Kidney (tissue), 13 donors: ENCODE measurements at regions not wholly inside any gene's neighbourhood (a gene's known extent, or its start where the extent isn't known, plus 50 kb on each side); places are given as distances from the start of the nearest gene placed in this dataset.

Experiments used
- DNase-seq, 5 donors: peaks; one replicate each; pipeline ENCODE4 v3.0.0-alpha.2; 2013 to 2020
- FAIRE-seq: peaks from 2 replicates; lab custom pipeline; 2012; peaks lifted over from hg19 to GRCh38; lab: Jason Lieb, UNC
- H3K27ac ChIP-seq, 2 donors: one replicate each; pipeline ENCODE4 v1.7.0; 2013; ENCODE audit warnings: low read depth in 2 of 2, low read length in 2 of 2, inconsistent platforms in 1 of 2
- H3K27me3 ChIP-seq: one replicate; pipeline ENCODE4 v1.7.1; 2013; ENCODE audit warnings: low read length, inconsistent platforms; ENCODE audit not compliant: control insufficient read depth, insufficient read depth
- H3K36me3 ChIP-seq, 3 donors: one replicate each; pipeline versions ENCODE4 v1.7.0 to v1.7.1; 2013; ENCODE audit warnings: low read length in 3 of 3, control low read depth in 1 of 3, inconsistent platforms in 1 of 3; ENCODE audit not compliant: insufficient read depth in 3 of 3, control insufficient read depth in 2 of 3
- H3K4me1 ChIP-seq, 3 donors: one replicate each; pipeline versions ENCODE4 v1.7.0 to v1.7.1; 2013; ENCODE audit warnings: low read length in 3 of 3, inconsistent platforms in 1 of 3, low read depth in 1 of 3; ENCODE audit not compliant: control insufficient read depth in 2 of 3, insufficient read depth in 2 of 3
- H3K4me3 ChIP-seq, 3 donors: one replicate each; pipeline versions ENCODE4 v1.7.0 to v1.8.1; 2013; ENCODE audit warnings: low read length in 3 of 3, control low read depth in 1 of 3, inconsistent platforms in 1 of 3
- H3K9ac ChIP-seq, 3 donors: one replicate each; pipeline versions ENCODE4 v1.7.0 to v1.7.1; 2013; ENCODE audit warnings: low read length in 3 of 3, control low read depth in 1 of 3, inconsistent platforms in 1 of 3
- H3K9me3 ChIP-seq, 3 donors: one replicate each; pipeline versions ENCODE4 v1.7.0 to v1.7.1; 2013; ENCODE audit warnings: low read length in 3 of 3, control low read depth in 1 of 3, inconsistent platforms in 1 of 3; ENCODE audit not compliant: control insufficient read depth in 2 of 3, insufficient read depth in 1 of 3
- intact Hi-C: fragments of 100-400 bp; cut with DNase I; formaldehyde crosslinking; loops from one replicate; pipeline ENCODE4 v1.11.1; 2022
- TF ChIP-seq, protein P1 (sequence below): IDR thresholded peaks from 3 replicates; pipeline ENCODE4 v1.5.1; 2012; ENCODE audit warnings: mild to moderate bottlenecking, moderate library complexity, borderline replicate concordance; ENCODE audit not compliant: insufficient read depth; ENCODE audit errors: extremely low read depth
- donor health status: control.
- donor health status: control.
- donor health status: control.
- donor health status: control.
- donor health status: control.
- donor health status: DM: yes; HTN: yes; CAD: no.
- donor health status: Normal renal cell carcinoma (clear cell type).

DNA sequence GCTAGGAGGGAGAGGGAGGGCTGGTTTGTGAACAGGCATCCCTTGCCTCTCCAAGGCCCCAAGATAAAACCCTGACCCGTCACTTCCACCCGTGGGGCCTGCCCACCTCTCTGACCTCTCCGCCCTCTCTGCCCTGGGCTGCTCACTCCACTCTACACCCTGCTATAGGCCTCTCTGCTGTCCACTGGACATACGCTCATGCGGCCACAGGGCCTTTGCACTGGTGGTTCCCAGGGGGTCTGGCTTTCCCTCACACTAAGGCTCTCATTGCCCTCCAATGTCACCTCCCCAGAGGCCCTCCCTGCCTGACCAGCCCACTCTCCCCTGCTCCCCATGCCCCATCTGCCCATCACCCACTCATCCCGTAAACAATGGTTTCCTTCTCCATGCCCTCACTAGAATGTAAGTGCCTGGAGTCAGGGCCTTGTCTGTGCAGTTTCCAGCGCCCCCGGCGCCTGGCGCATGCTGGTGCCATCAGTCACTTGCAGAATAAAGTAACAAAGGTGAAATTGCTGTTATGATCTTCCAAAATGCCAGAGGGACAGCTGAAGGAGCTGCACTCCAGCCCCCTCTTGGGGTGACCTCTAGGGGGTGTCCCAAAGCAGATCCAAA, 73.6 kb downstream of the RFLNA start:
- TF ChIP-seq, protein P1, sequence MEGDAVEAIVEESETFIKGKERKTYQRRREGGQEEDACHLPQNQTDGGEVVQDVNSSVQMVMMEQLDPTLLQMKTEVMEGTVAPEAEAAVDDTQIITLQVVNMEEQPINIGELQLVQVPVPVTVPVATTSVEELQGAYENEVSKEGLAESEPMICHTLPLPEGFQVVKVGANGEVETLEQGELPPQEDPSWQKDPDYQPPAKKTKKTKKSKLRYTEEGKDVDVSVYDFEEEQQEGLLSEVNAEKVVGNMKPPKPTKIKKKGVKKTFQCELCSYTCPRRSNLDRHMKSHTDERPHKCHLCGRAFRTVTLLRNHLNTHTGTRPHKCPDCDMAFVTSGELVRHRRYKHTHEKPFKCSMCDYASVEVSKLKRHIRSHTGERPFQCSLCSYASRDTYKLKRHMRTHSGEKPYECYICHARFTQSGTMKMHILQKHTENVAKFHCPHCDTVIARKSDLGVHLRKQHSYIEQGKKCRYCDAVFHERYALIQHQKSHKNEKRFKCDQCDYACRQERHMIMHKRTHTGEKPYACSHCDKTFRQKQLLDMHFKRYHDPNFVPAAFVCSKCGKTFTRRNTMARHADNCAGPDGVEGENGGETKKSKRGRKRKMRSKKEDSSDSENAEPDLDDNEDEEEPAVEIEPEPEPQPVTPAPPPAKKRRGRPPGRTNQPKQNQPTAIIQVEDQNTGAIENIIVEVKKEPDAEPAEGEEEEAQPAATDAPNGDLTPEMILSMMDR: no peak
- H3K9ac ChIP-seq: peak overlapping the region in 2 of 3 donors; percentile 19 to 78
- no peak overlapping the region for H3K4me3 ChIP-seq
- H3K27me3 ChIP-seq: no peaks in the 10 kb centered on the region
- H3K27ac ChIP-seq: peak overlapping the region; percentile 92 to 93
- H3K9me3 ChIP-seq: no peaks in the 10 kb centered on the region
- intact Hi-C loops: no loop called here
- H3K36me3 ChIP-seq: peaks cover 0 to 15% (median 2%) of the 10 kb centered on the region in 3 donors
- FAIRE-seq (no peak), DNase-seq (no peak)
- peaks cover 0 to 33% (median 26%) of the 10 kb centered on the region in 3 donors for H3K4me1 ChIP-seq

DNA sequence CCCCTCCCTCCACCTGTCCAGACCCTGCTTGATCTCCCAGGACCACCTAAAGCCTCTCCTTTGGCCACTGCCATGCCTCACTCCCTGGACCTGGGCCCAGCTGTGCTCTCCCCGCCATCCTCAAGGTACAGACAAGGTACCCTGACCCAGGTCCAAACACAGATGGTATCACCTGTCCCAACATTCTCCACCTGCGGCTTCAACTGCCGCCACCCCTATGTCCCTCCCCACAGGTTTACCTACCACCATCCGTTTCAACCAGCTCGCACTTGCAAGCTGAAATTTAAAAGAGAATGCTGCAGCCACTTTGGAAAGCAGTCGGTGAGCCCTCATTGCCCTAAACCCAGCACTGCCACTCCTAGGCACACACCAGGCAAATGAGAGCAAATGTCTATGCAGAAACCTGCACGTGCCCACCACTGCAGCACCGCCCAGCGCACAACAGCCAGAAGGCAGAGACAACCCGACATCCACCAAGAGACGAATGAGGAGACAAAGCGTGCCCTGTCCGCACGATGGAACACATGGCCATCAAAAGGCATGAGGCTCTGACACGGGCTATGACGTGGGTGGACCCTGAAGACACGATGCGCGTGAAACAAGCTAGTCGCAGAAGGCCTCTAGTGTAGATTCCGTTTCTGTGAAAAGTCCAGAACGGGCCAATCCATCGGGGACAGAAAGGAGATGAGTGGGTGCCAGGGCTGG, 71.0 kb downstream of the RFLNA start:
- H3K9me3 ChIP-seq: no peaks in the 10 kb centered on the region
- DNase-seq (no peak), FAIRE-seq (no peak)
- H3K27me3 ChIP-seq: no peaks in the 10 kb centered on the region
- no peak overlapping the region for H3K4me3 ChIP-seq
- H3K27ac ChIP-seq: no peak overlapping the region
- TF ChIP-seq, protein P1: no peak
- H3K36me3 ChIP-seq: peaks cover 0 to 4% (median 2%) of the 10 kb centered on the region in 3 donors
- no peak overlapping the region for H3K9ac ChIP-seq
- intact Hi-C loops: no loop called here
- H3K4me1 ChIP-seq: peaks cover 0 to 30% (median 26%) of the 10 kb centered on the region in 3 donors
